WTC11 (cell line): ENCODE measurements at regions not wholly inside any gene's neighbourhood (a gene's known extent, or its start where the extent isn't known, plus 50 kb on each side); places are given as distances from the start of the nearest gene placed in this dataset.

ENCODE experiments used
- ATAC-seq: fragments of 200-7000 bp; cut with Tn5 transposase; 2 replicates; pipeline ENCODE4 v1.10.0; 2021; ENCODE audit warnings: mild to moderate bottlenecking, moderate library complexity
- CTCF ChIA-PET: fragments of 300-600 bp; sonication (Branson Sonifier 250); formaldehyde crosslinking; loops from one replicate; lab custom pipeline; 2021; ENCODE audit warnings: antibody characterized with exemption; lab: Charles Lee
- POLR2A ChIA-PET: fragments of 350-600 bp; sonication (Branson Sonifier 250); formaldehyde crosslinking; loops from one replicate; lab custom pipeline; 2021; ENCODE audit warnings: antibody characterized with exemption; lab: Charles Lee
- DNase-seq: peaks from one replicate; pipeline ENCODE4 v3.0.0; 2021; ENCODE audit warnings: low spot score
- H3K27ac Mint-ChIP-seq: 2 replicates; pipeline ENCODE4 v1.8.0; 2021; ENCODE audit warnings: mixed read lengths
- H3K27me3 Mint-ChIP-seq: 2 replicates; pipeline ENCODE4 v1.8.0; 2021; ENCODE audit warnings: low read depth, mild to moderate bottlenecking, moderate library complexity, mixed read lengths
- H3K36me3 Mint-ChIP-seq: 2 replicates; pipeline ENCODE4 v1.8.0; 2021; ENCODE audit warnings: mixed read lengths
- H3K4me1 Mint-ChIP-seq: 2 replicates; pipeline ENCODE4 v1.8.0; 2022; ENCODE audit warnings: mixed read lengths
- H3K4me3 Mint-ChIP-seq: 2 replicates; pipeline ENCODE4 v1.8.0; 2021; ENCODE audit warnings: mild to moderate bottlenecking, moderate library complexity, mixed read lengths
- H3K9me3 Mint-ChIP-seq: 2 replicates; pipeline ENCODE4 v1.8.0; 2021; ENCODE audit warnings: mixed read lengths
- ATF1 ChIP-seq: sonication (generic); formaldehyde crosslinking; IDR thresholded peaks from 2 replicates; pipeline ENCODE4 v1.8.1; 2023; ENCODE audit warnings: mild to moderate bottlenecking, moderate library complexity, missing genetic modification reagents
- CBFB ChIP-seq: sonication (generic); formaldehyde crosslinking; IDR thresholded peaks from 2 replicates; pipeline ENCODE4 v1.8.1; 2022; ENCODE audit warnings: mild to moderate bottlenecking, low read depth, missing genetic modification reagents
- ELF4 ChIP-seq: sonication (generic); formaldehyde crosslinking; IDR thresholded peaks from 2 replicates; pipeline ENCODE4 v1.8.1; 2022; ENCODE audit warnings: low read depth, mild to moderate bottlenecking, moderate library complexity, missing genetic modification reagents
- FOXK1 ChIP-seq: sonication (generic); formaldehyde crosslinking; IDR thresholded peaks from 2 replicates; pipeline ENCODE4 v1.8.0; 2022; ENCODE audit warnings: mild to moderate bottlenecking, moderate library complexity, missing genetic modification reagents
- GABPB1 ChIP-seq: sonication (generic); formaldehyde crosslinking; IDR thresholded peaks from 2 replicates; pipeline ENCODE4 v1.8.1; 2023; ENCODE audit warnings: mild to moderate bottlenecking, missing genetic modification reagents
- IRF2 ChIP-seq: sonication (generic); formaldehyde crosslinking; IDR thresholded peaks from 2 replicates; pipeline ENCODE4 v1.8.0; 2022; ENCODE audit warnings: low read depth, missing genetic modification reagents, borderline replicate concordance
- JAZF1 ChIP-seq: fragments of 250-450 bp; sonication (Bioruptor Pico); IDR thresholded peaks from 2 replicates; pipeline ENCODE4 v1.9.0; 2021; ENCODE audit warnings: moderate library complexity, mild to moderate bottlenecking, inconsistent platforms
- NFYB ChIP-seq: sonication (generic); formaldehyde crosslinking; conservative IDR thresholded peaks from 2 replicates; pipeline ENCODE4 v1.8.0; 2022; ENCODE audit warnings: low read depth, missing genetic modification reagents
- NR3C1 ChIP-seq: sonication (generic); formaldehyde crosslinking; conservative IDR thresholded peaks from 2 replicates; pipeline ENCODE4 v1.8.1; 2023; ENCODE audit warnings: low read depth, mild to moderate bottlenecking, missing genetic modification reagents
- PRRX2 ChIP-seq: fragments of 250-450 bp; sonication (Bioruptor Pico); IDR thresholded peaks from 2 replicates; pipeline ENCODE4 v1.8.0; 2021; ENCODE audit warnings: mild to moderate bottlenecking
- RELA ChIP-seq: sonication (generic); formaldehyde crosslinking; IDR thresholded peaks from 2 replicates; pipeline ENCODE4 v1.8.1; 2022; ENCODE audit warnings: missing genetic modification reagents, mild to moderate bottlenecking, borderline replicate concordance
- RORB ChIP-seq: fragments of 250-450 bp; sonication (Bioruptor Pico); IDR thresholded peaks from 2 replicates; pipeline ENCODE4 v1.9.0; 2021; ENCODE audit warnings: mild to moderate bottlenecking
- SMAD3 ChIP-seq: sonication (generic); formaldehyde crosslinking; IDR thresholded peaks from 2 replicates; pipeline ENCODE4 v1.8.0; 2022; ENCODE audit warnings: missing genetic modification reagents, mild to moderate bottlenecking, borderline replicate concordance
- SP1 ChIP-seq: sonication (generic); formaldehyde crosslinking; conservative IDR thresholded peaks from 2 replicates; pipeline ENCODE4 v1.8.1; 2022; ENCODE audit warnings: missing genetic modification reagents
- TEAD1 ChIP-seq: sonication (generic); formaldehyde crosslinking; IDR thresholded peaks from 2 replicates; pipeline ENCODE4 v1.8.0; 2022; ENCODE audit warnings: mild to moderate bottlenecking, missing genetic modification reagents
- TEAD4 ChIP-seq: sonication (generic); formaldehyde crosslinking; IDR thresholded peaks from 2 replicates; pipeline ENCODE4 v1.8.0; 2022; ENCODE audit warnings: mild to moderate bottlenecking, missing genetic modification reagents
- TP53 ChIP-seq: sonication (generic); formaldehyde crosslinking; IDR thresholded peaks from 2 replicates; pipeline ENCODE4 v1.8.1; 2023; ENCODE audit warnings: mild to moderate bottlenecking, missing genetic modification reagents
- ZNF219 ChIP-seq: sonication (generic); formaldehyde crosslinking; IDR thresholded peaks from 2 replicates; pipeline ENCODE4 v1.8.0; 2023; ENCODE audit warnings: missing genetic modification reagents, mild to moderate bottlenecking, borderline replicate concordance
- ZNF317 ChIP-seq: sonication (generic); formaldehyde crosslinking; IDR thresholded peaks from 2 replicates; pipeline ENCODE4 v1.8.1; 2023; ENCODE audit warnings: low read depth, mild to moderate bottlenecking, moderate library complexity, missing genetic modification reagents, borderline replicate concordance
- ZNF425 ChIP-seq: fragments of 250-450 bp; sonication (Bioruptor Pico); conservative IDR thresholded peaks from 2 replicates; pipeline ENCODE4 v1.9.0; 2021; ENCODE audit warnings: mild to moderate bottlenecking
- TF ChIP-seq, protein P1 (sequence below): sonication (generic); formaldehyde crosslinking; conservative IDR thresholded peaks from 2 replicates; pipeline ENCODE4 v1.8.1; 2022; ENCODE audit warnings: mild to moderate bottlenecking, missing genetic modification reagents
- TF ChIP-seq, protein P2 (sequence below): sonication (generic); formaldehyde crosslinking; IDR thresholded peaks from 2 replicates; pipeline ENCODE4 v1.8.1; 2023; ENCODE audit warnings: mild to moderate bottlenecking, missing genetic modification reagents
- TF ChIP-seq, protein P3 (sequence below): fragments of 250-450 bp; sonication (Bioruptor Pico); IDR thresholded peaks from 2 replicates; pipeline ENCODE4 v1.9.0; 2021; ENCODE audit warnings: moderate library complexity, mild to moderate bottlenecking, inconsistent platforms, borderline replicate concordance
- TF ChIP-seq, protein P4 (sequence below): sonication (generic); formaldehyde crosslinking; IDR thresholded peaks from 2 replicates; pipeline ENCODE4 v1.8.1; 2023; ENCODE audit warnings: mild to moderate bottlenecking, moderate library complexity, missing genetic modification reagents

- TF ChIP-seq, protein P1, sequence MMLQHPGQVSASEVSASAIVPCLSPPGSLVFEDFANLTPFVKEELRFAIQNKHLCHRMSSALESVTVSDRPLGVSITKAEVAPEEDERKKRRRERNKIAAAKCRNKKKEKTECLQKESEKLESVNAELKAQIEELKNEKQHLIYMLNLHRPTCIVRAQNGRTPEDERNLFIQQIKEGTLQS (CRISPR knock-in tag): no peak
- TF ChIP-seq ZNF317 (CRISPR knock-in tag): no peak
- no peak for TF ChIP-seq ELF4 (CRISPR knock-in tag)
- no peak for TF ChIP-seq ZNF219 (CRISPR knock-in tag)
- TF ChIP-seq PRRX2 (CRISPR knock-in tag): no peak
These were observed 841.0 kb upstream of the ID2 start (continued) for GRCh38 chr2:7840651-7841380.

DNA sequence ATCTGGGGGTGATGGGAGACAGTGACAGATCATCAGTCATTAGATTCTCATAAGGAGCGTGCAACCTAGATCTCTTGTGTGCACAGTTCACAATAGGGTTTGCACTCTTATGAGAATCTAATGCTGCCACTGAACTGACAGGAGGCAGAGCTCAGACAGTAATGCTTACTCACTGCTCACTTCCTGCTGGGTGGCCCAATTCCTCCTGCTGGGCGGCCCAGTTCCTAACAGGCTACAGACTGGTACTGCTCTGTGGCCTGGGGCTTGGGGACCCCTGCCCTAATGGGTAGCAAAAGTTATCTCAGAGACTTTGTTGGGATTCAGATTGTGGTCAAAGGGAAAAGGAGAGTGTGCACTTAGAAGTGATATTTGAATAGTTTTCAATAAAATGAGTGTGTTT is 840.1 kb upstream of the ID2 start:
- H3K9me3 Mint-ChIP-seq: peaks cover 40% of the 10 kb centered on the region
- ATAC-seq (no peak), DNase-seq (no peak)
- H3K4me3 Mint-ChIP-seq: no peak overlapping the region
- CTCF ChIA-PET: no interaction called here
- no peak for TF ChIP-seq SMAD3 (CRISPR knock-in tag)
- TF ChIP-seq ATF1 (CRISPR knock-in tag): no peak
- TF ChIP-seq GABPB1 (CRISPR knock-in tag): no peak
- TF ChIP-seq TEAD4 (CRISPR knock-in tag): no peak
- TF ChIP-seq NFYB: no peak
- TF ChIP-seq, protein P2, sequence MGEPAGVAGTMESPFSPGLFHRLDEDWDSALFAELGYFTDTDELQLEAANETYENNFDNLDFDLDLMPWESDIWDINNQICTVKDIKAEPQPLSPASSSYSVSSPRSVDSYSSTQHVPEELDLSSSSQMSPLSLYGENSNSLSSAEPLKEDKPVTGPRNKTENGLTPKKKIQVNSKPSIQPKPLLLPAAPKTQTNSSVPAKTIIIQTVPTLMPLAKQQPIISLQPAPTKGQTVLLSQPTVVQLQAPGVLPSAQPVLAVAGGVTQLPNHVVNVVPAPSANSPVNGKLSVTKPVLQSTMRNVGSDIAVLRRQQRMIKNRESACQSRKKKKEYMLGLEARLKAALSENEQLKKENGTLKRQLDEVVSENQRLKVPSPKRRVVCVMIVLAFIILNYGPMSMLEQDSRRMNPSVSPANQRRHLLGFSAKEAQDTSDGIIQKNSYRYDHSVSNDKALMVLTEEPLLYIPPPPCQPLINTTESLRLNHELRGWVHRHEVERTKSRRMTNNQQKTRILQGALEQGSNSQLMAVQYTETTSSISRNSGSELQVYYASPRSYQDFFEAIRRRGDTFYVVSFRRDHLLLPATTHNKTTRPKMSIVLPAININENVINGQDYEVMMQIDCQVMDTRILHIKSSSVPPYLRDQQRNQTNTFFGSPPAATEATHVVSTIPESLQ (CRISPR knock-in tag): no peak
- no peak for TF ChIP-seq RELA (CRISPR knock-in tag)
- TF ChIP-seq FOXK1: no peak
- no peak for TF ChIP-seq IRF2 (CRISPR knock-in tag)
- TF ChIP-seq TEAD1 (CRISPR knock-in tag): no peak
- no peak for TF ChIP-seq RORB (CRISPR knock-in tag)
- H3K36me3 Mint-ChIP-seq: peaks cover 36% of the 10 kb centered on the region
- no peaks in the 10 kb centered on the region; the same call in 1 of the 2 replicates for H3K27me3 Mint-ChIP-seq
- H3K4me1 Mint-ChIP-seq: peaks cover 3% of the 10 kb centered on the region
- no peak overlapping the region for H3K27ac Mint-ChIP-seq
- POLR2A ChIA-PET: no interaction called here

DNA sequence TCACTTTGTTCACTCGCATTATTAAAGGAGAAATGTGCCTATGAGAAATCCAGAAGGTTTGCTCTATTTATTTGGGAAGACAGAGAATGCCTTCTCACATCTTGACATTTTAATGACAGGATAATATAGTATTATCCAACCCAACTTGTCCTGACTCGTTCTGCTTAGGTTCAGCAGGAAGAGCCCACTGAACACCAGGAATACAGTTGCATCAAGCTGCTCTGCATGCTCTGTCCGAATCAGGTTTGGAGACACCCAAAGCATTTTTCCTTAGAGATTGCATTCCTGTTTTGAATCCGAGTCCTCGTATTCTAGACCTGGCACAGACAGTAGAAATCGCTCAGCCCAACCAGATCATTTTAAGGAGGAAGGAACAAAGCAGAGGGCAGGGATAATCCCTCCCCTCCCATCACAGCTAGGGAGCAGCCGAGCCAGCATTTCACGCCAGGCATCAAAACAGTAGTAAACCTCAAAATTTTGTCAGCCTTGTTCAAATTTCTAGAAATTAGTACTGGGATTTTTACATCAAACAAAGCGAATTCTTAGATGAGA is 837.4 kb upstream of the ID2 start:
- no peaks in the 10 kb centered on the region; the same call in 1 of the 2 replicates for H3K27me3 Mint-ChIP-seq
- H3K27ac Mint-ChIP-seq: no peak overlapping the region
- DNase-seq (no peak), ATAC-seq (no peak)
- no peak overlapping the region for H3K4me3 Mint-ChIP-seq
- peaks cover 14% of the 10 kb centered on the region for H3K4me1 Mint-ChIP-seq
- H3K9me3 Mint-ChIP-seq: peaks cover 34% of the 10 kb centered on the region
- ChIA-PET POLR2A (no interaction called here), CTCF (no interaction called here)
- H3K36me3 Mint-ChIP-seq: peaks cover 28% of the 10 kb centered on the region
- TF ChIP-seq ZNF317 (CRISPR knock-in tag) (no peak), ZNF425 (no peak), SP1 (CRISPR knock-in tag) (no peak), JAZF1 (CRISPR knock-in tag) (no peak), NR3C1 (CRISPR knock-in tag) (no peak), TP53 (no peak), CBFB (CRISPR knock-in tag) (no peak), NFYB (no peak)
- TF ChIP-seq, protein P3, sequence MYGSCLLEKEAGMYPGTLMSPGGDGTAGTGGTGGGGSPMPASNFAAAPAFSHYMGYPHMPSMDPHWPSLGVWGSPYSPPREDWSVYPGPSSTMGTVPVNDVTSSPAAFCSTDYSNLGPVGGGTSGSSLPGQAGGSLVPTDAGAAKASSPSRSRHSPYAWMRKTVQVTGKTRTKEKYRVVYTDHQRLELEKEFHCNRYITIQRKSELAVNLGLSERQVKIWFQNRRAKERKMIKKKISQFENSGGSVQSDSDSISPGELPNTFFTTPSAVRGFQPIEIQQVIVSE (CRISPR knock-in tag): no peak
- TF ChIP-seq, protein P4, sequence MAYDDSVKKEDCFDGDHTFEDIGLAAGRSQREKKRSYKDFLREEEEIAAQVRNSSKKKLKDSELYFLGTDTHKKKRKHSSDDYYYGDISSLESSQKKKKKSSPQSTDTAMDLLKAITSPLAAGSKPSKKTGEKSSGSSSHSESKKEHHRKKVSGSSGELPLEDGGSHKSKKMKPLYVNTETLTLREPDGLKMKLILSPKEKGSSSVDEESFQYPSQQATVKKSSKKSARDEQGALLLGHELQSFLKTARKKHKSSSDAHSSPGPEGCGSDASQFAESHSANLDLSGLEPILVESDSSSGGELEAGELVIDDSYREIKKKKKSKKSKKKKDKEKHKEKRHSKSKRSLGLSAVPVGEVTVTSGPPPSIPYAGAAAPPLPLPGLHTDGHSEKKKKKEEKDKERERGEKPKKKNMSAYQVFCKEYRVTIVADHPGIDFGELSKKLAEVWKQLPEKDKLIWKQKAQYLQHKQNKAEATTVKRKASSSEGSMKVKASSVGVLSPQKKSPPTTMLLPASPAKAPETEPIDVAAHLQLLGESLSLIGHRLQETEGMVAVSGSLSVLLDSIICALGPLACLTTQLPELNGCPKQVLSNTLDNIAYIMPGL: no peak
